Astrocyte (in vitro differentiated cells and primary cell): ENCODE measurements at regions not wholly inside any gene's neighbourhood (a gene's known extent, or its start where the extent isn't known, plus 50 kb on each side); places are given as distances from the start of the nearest gene placed in this dataset.

ENCODE experiments used
- DNase-seq: peaks from one replicate; pipeline ENCODE4 v3.0.0-alpha.2; 2010; ENCODE audit warnings: low read depth
- FAIRE-seq: peaks from 2 replicates; lab custom pipeline; 2011; peaks lifted over from hg19 to GRCh38; lab: Jason Lieb, UNC
- H2AFZ ChIP-seq: 2 replicates; pipeline ENCODE4 v1.6.0; 2012; ENCODE audit warnings: low read depth, low read length, inconsistent platforms
- H3K27ac ChIP-seq: 2 replicates; pipeline ENCODE4 v1.5.1; 2011; ENCODE audit warnings: low read depth, low read length, inconsistent platforms
- H3K27me3 ChIP-seq: 2 replicates; pipeline ENCODE4 v1.6.0; 2011; ENCODE audit warnings: low read length, inconsistent platforms; ENCODE audit not compliant: insufficient read depth
- H3K36me3 ChIP-seq: 2 replicates; pipeline ENCODE4 v1.5.1; 2011; ENCODE audit warnings: low read length, inconsistent platforms; ENCODE audit not compliant: insufficient read depth
- H3K4me1 ChIP-seq: 2 replicates; pipeline ENCODE4 v1.5.1; 2011; ENCODE audit warnings: low read length, inconsistent platforms; ENCODE audit not compliant: insufficient read depth
- H3K4me2 ChIP-seq: 2 replicates; pipeline ENCODE4 v1.6.0; 2012; ENCODE audit warnings: low read length, inconsistent platforms
- H3K4me3 ChIP-seq: 2 replicates; pipeline ENCODE4 v1.5.1; 2011; ENCODE audit warnings: low read depth, mild to moderate bottlenecking, low read length, inconsistent platforms; ENCODE audit not compliant: insufficient read depth
- H3K79me2 ChIP-seq: 2 replicates; pipeline ENCODE4 v1.6.0; 2012; ENCODE audit warnings: mild to moderate bottlenecking, low read length, inconsistent platforms; ENCODE audit not compliant: insufficient read depth
- H3K9ac ChIP-seq: 2 replicates; pipeline ENCODE4 v1.6.0; 2012; ENCODE audit warnings: mild to moderate bottlenecking, low read length, inconsistent platforms
- H3K9me3 ChIP-seq: 2 replicates; pipeline ENCODE4 v1.5.1; 2012; ENCODE audit warnings: low read depth, mild to moderate bottlenecking, low read length, inconsistent platforms; ENCODE audit not compliant: insufficient read depth
- H4K20me1 ChIP-seq: 2 replicates; pipeline ENCODE4 v1.6.0; 2012; ENCODE audit warnings: low read length, inconsistent platforms; ENCODE audit not compliant: insufficient read depth
- H3K27ac Mint-ChIP-seq: one replicate; pipeline ENCODE4 v1.8.0; 2021; ENCODE audit warnings: mild to moderate bottlenecking, mixed read lengths; ENCODE audit not compliant: unreplicated experiment
- H3K27me3 Mint-ChIP-seq: one replicate; pipeline ENCODE4 v1.8.0; 2021; ENCODE audit warnings: low read depth, mixed read lengths; ENCODE audit not compliant: unreplicated experiment
- H3K36me3 Mint-ChIP-seq: one replicate; pipeline ENCODE4 v1.8.0; 2021; ENCODE audit warnings: low read depth, mixed read lengths; ENCODE audit not compliant: unreplicated experiment
- H3K4me1 Mint-ChIP-seq: one replicate; pipeline ENCODE4 v1.8.0; 2021; ENCODE audit warnings: low read depth, mixed read lengths; ENCODE audit not compliant: unreplicated experiment
- H3K4me3 Mint-ChIP-seq: one replicate; pipeline ENCODE4 v1.8.0; 2021; ENCODE audit warnings: mild to moderate bottlenecking, moderate library complexity, mixed read lengths; ENCODE audit not compliant: unreplicated experiment
- H3K9me3 Mint-ChIP-seq: one replicate; pipeline ENCODE4 v1.8.0; 2021; ENCODE audit warnings: mild to moderate bottlenecking, mixed read lengths; ENCODE audit not compliant: unreplicated experiment
- CTCF ChIP-seq: IDR thresholded peaks from 2 replicates; pipeline ENCODE4 v1.5.1; 2011; ENCODE audit warnings: low read depth, mild to moderate bottlenecking, inconsistent platforms, low read length, moderate library complexity; ENCODE audit not compliant: insufficient read depth
- EZH2 ChIP-seq: IDR thresholded peaks from 2 replicates; pipeline ENCODE4 v1.6.1; 2012; ENCODE audit warnings: mild to moderate bottlenecking, low read length, inconsistent platforms; ENCODE audit not compliant: insufficient read depth

DNA sequence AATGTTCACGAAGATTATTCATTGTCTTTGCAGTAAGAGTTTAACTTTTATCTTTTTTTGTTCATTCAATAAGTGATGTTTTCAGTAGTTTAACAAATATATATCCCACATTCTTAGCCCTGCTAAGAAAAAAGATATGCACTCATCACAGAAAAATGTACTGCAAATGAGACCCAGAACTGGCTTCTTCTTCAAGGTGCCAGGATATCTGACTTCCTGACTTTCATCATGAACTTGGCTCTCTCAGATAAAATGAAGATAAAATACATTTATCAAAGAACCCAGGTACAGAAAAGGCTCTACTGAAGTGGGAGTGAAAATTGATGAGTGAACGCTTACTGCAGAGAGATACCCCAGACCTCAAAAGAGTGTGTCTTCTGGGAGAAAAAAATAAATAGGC is 177.8 kb upstream of the DKK2 start:
- Mint-ChIP-seq H3K4me3 (no peak overlapping the region), H3K27me3 (no peaks in the 10 kb centered on the region), H3K36me3 (no peaks in the 10 kb centered on the region), H3K9me3 (peaks cover 3% of the 10 kb centered on the region), H3K27ac (peak overlapping the region; percentile 37), H3K4me1 (peaks cover 31% of the 10 kb centered on the region)
- FAIRE-seq (no peak), DNase-seq (peak; percentile 45)
- no peaks in the 10 kb centered on the region for H3K79me2 ChIP-seq
- no peak overlapping the region for H3K9ac ChIP-seq
- H2AFZ ChIP-seq: no peak overlapping the region
- no peak overlapping the region for H3K4me2 ChIP-seq
- H3K27ac ChIP-seq: no peak overlapping the region
- TF ChIP-seq CTCF: no peak
- no peak for TF ChIP-seq EZH2
- H3K4me1 ChIP-seq: no peaks in the 10 kb centered on the region
- no peaks in the 10 kb centered on the region for H4K20me1 ChIP-seq
- no peaks in the 10 kb centered on the region for H3K36me3 ChIP-seq
- H3K27me3 ChIP-seq: no peaks in the 10 kb centered on the region
- no peak overlapping the region for H3K4me3 ChIP-seq
- H3K9me3 ChIP-seq: no peaks in the 10 kb centered on the region

DNA sequence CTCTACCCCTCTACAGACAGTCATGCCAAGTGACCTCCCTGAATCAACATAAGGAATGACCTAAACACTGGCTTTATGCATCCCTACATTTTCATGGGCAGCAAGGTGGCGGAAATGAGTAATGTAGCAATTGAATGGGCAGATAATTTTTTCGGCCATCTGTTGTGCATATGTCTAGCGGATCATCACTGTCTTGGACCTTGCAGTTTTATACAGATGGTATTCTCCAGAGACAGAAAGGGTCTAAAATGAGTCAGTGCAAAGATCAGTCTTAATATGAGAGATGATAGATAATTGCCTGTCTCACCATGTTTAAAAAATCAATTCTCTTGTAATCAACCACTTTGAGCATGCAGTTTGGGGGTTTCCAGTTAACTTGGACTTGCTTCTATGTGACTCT is 177.3 kb upstream of the DKK2 start:
- no peaks in the 10 kb centered on the region for H3K36me3 ChIP-seq
- no peak overlapping the region for H3K4me3 ChIP-seq
- DNase-seq: peak; percentile 29
- H3K27ac Mint-ChIP-seq: no peak overlapping the region
- no peaks in the 10 kb centered on the region for H3K9me3 Mint-ChIP-seq
- H3K4me3 Mint-ChIP-seq: no peak overlapping the region
- H3K9me3 ChIP-seq: no peaks in the 10 kb centered on the region
- no peaks in the 10 kb centered on the region for H4K20me1 ChIP-seq
- no peak for FAIRE-seq
- no peak for TF ChIP-seq EZH2
- TF ChIP-seq CTCF: no peak
- H3K4me1 ChIP-seq: no peaks in the 10 kb centered on the region
- no peaks in the 10 kb centered on the region for H3K79me2 ChIP-seq
- no peak overlapping the region for H3K9ac ChIP-seq
- peaks cover 28% of the 10 kb centered on the region for H3K4me1 Mint-ChIP-seq
- H3K36me3 Mint-ChIP-seq: no peaks in the 10 kb centered on the region
- no peaks in the 10 kb centered on the region for H3K27me3 ChIP-seq
- H3K27me3 Mint-ChIP-seq: no peaks in the 10 kb centered on the region
- no peak overlapping the region for H3K27ac ChIP-seq
- no peak overlapping the region for H3K4me2 ChIP-seq
- no peak overlapping the region for H2AFZ ChIP-seq

DNA sequence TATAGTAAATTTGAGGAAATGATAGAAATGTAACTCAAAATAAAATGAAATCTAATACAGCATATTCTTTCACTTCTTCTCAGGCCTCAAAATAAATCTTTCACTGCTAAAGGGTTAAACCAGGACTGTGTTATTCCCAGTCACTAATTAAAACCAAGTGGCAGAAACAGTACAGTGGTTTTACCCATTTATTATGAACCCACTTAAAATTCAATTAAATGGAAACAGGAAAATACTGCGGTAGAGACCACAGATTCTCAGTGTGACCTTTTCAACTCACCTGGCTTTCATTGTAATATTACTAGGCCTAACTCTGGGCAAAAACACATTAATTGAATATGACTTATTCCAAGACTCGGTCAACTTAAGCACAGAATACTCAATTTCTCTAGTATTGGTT is 176.5 kb upstream of the DKK2 start:
- Mint-ChIP-seq H3K9me3 (no peaks in the 10 kb centered on the region), H3K36me3 (no peaks in the 10 kb centered on the region), H3K27ac (no peak overlapping the region), H3K4me1 (peaks cover 27% of the 10 kb centered on the region), H3K27me3 (no peaks in the 10 kb centered on the region), H3K4me3 (no peak overlapping the region)
- TF ChIP-seq EZH2 (no peak), CTCF (no peak)
- no peak overlapping the region for H3K4me2 ChIP-seq
- H2AFZ ChIP-seq: no peak overlapping the region
- H3K27me3 ChIP-seq: no peaks in the 10 kb centered on the region
- no peaks in the 10 kb centered on the region for H3K9me3 ChIP-seq
- H3K4me3 ChIP-seq: no peak overlapping the region
- H3K9ac ChIP-seq: no peak overlapping the region
- H4K20me1 ChIP-seq: no peaks in the 10 kb centered on the region
- no peak for DNase-seq
- H3K79me2 ChIP-seq: no peaks in the 10 kb centered on the region
- FAIRE-seq: no peak
- H3K27ac ChIP-seq: no peak overlapping the region
- H3K36me3 ChIP-seq: no peaks in the 10 kb centered on the region
- no peaks in the 10 kb centered on the region for H3K4me1 ChIP-seq
